ENCODE measurements at regions not wholly inside any gene's neighbourhood (a gene's known extent, or its start where the extent isn't known, plus 50 kb on each side); places are given as distances from the start of the nearest gene placed in this dataset.

- Histone ChIP-seq H2AFZ (ENCODE audit: low read length) (no peak overlapping the region), H3K4me1 (ENCODE audit: insufficient read depth, low read length) (no peaks in the 10 kb centered on the region), H3K27me3 (ENCODE audit: control insufficient read depth in 1 of 2, insufficient read depth in 2 of 2, low read length in 2 of 2) (no peaks in the 10 kb centered on the region), H3K4me3 (replicated peaks in 1 of 3; ENCODE audit: insufficient read depth in 1 of 3, low read depth in 2 of 3, low read length in 3 of 3) (no peak overlapping the region), H3K4me2 (ENCODE audit: low read depth, low read length) (no peak overlapping the region), H3K27ac (ENCODE audit: extremely low read length, insufficient read depth, low read length) (no peak overlapping the region), H3K79me2 (ENCODE audit: insufficient read depth, low read length) (no peaks in the 10 kb centered on the region), H3K9me3 (ENCODE audit: low read length) (peaks cover 7% of the 10 kb centered on the region), H3K9ac (ENCODE audit: insufficient read depth, low read depth, low read length) (no peak overlapping the region), H3K36me3 (replicated peaks in 1 of 2; ENCODE audit: control insufficient read depth in 1 of 2, insufficient read depth in 2 of 2, low read length in 2 of 2) (no peaks in the 10 kb centered on the region), H4K20me1 (ENCODE audit: insufficient read depth, low read length) (no peaks in the 10 kb centered on the region)
- WGBS (ENCODE audit: low lambda C conversion rate), result 60% methylated on average over 4 of the region's 4 CpGs
- no TSS peak for BruUV-seq (replicated peaks)
- peak; percentile 99 for TF ChIP-seq ZNF616 (CRISPR knock-in tag; IDR thresholded peaks at IDR 0.05; ENCODE audit: low read depth)
- no peak for TF ChIP-seq POLR2G (IDR thresholded peaks at IDR 0.05; ENCODE audit: low read depth, low read length)
- TF ChIP-seq MTA3 (CRISPR knock-in tag; IDR thresholded peaks at IDR 0.05), result no peak
- TF ChIP-seq SMARCC2 (IDR thresholded peaks at IDR 0.05), result no peak
- TF ChIP-seq ZNF30 (CRISPR knock-in tag; IDR thresholded peaks at IDR 0.05), result no peak
- TF ChIP-seq SMAD1 (CRISPR knock-in tag; IDR thresholded peaks at IDR 0.05; ENCODE audit: borderline replicate concordance, low read depth), result no peak
- intact Hi-C loops (cut with micrococcal nuclease; ENCODE audit: unreplicated experiment), result no loop called here
- DNase-seq (ENCODE audit: low spot score) (no peak), ATAC-seq (no peak), FAIRE-seq (no peak)
- ChIA-PET CTCF (ENCODE audit: low intra/inter-chr PET ratio, low total read pairs) (no interaction called here), POLR2A (no interaction called here)
- in situ Hi-C loops (cut with HindIII; ENCODE audit: extremely low pct_ligation_motif_present, low pct_unique_long_range_greater_than_20kb), result no loop called here
Observed at GRCh38 chrY:9155721-9156120, 181.5 kb upstream of the TSPY4 start.

- Histone ChIP-seq H3K9me3 (ENCODE audit: low read length) (peaks cover 7% of the 10 kb centered on the region), H2AFZ (ENCODE audit: low read length) (no peak overlapping the region), H3K27ac (ENCODE audit: extremely low read length, insufficient read depth, low read length) (no peak overlapping the region), H3K9ac (ENCODE audit: insufficient read depth, low read depth, low read length) (no peak overlapping the region), H3K27me3 (ENCODE audit: control insufficient read depth in 1 of 2, insufficient read depth in 2 of 2, low read length in 2 of 2) (no peaks in the 10 kb centered on the region), H3K4me3 (replicated peaks in 1 of 3; ENCODE audit: insufficient read depth in 1 of 3, low read depth in 2 of 3, low read length in 3 of 3) (no peak overlapping the region), H4K20me1 (ENCODE audit: insufficient read depth, low read length) (no peaks in the 10 kb centered on the region), H3K79me2 (ENCODE audit: insufficient read depth, low read length) (no peaks in the 10 kb centered on the region), H3K4me2 (ENCODE audit: low read depth, low read length) (no peak overlapping the region), H3K4me1 (ENCODE audit: insufficient read depth, low read length) (no peaks in the 10 kb centered on the region), H3K36me3 (replicated peaks in 1 of 2; ENCODE audit: control insufficient read depth in 1 of 2, insufficient read depth in 2 of 2, low read length in 2 of 2) (no peaks in the 10 kb centered on the region)
- intact Hi-C loops (cut with micrococcal nuclease; ENCODE audit: unreplicated experiment) (no loop called here), in situ Hi-C loops (cut with HindIII; ENCODE audit: extremely low pct_ligation_motif_present, low pct_unique_long_range_greater_than_20kb) (no loop called here)
- ATAC-seq (no peak), FAIRE-seq (no peak), DNase-seq (ENCODE audit: low spot score) (no peak)
- TF ChIP-seq AKAP8 (CRISPR knock-in tag; IDR thresholded peaks at IDR 0.05) (no peak), ZNF333 (CRISPR knock-in tag; IDR thresholded peaks at IDR 0.05; ENCODE audit: borderline replicate concordance) (no peak), KMT2A (CRISPR knock-in tag; IDR thresholded peaks at IDR 0.05) (no peak), SP5 (CRISPR knock-in tag; IDR thresholded peaks at IDR 0.05; ENCODE audit: borderline replicate concordance, low read depth) (no peak), GRHL1 (CRISPR knock-in tag; conservative IDR thresholded peaks at IDR 0.05) (no peak), HIC2 (CRISPR knock-in tag; IDR thresholded peaks at IDR 0.05; ENCODE audit: low read depth) (no peak), XBP1 (CRISPR knock-in tag; IDR thresholded peaks at IDR 0.05) (no peak), THYN1 (CRISPR knock-in tag; IDR thresholded peaks at IDR 0.05; ENCODE audit: borderline replicate concordance, low read depth) (no peak)
- ChIA-PET POLR2A (no interaction called here), CTCF (ENCODE audit: low intra/inter-chr PET ratio, low total read pairs) (no interaction called here)
- WGBS (ENCODE audit: low lambda C conversion rate), result 0% methylated on average over 1 of the region's 1 CpG
- no TSS peak for BruUV-seq (replicated peaks)
Observed at GRCh38 chrY:9158616-9159015, 178.6 kb upstream of the TSPY4 start.

Measured in HepG2 (cell line).